RWPE1 (cell line): ENCODE measurements at regions not wholly inside any gene's neighbourhood (a gene's known extent, or its start where the extent isn't known, plus 50 kb on each side); places are given as distances from the start of the nearest gene placed in this dataset.

ENCODE experiments used
- CTCF ChIA-PET: fragments of 350-600 bp; sonication (Branson Sonifier 250); formaldehyde crosslinking; extraction: SDS; loops from one replicate; lab custom pipeline; 2021; lab: Yijun Ruan, JAX
- POLR2A ChIA-PET: fragments of 400-600 bp; formaldehyde crosslinking; extraction: SDS; loops from one replicate; lab custom pipeline; 2020; ENCODE audit warnings: antibody characterized with exemption; ENCODE audit not compliant: low non-redundant PET; lab: Yijun Ruan, JAX
- DNase-seq: peaks from one replicate; pipeline ENCODE4 v3.0.0; 2012; ENCODE audit warnings: low spot score
- H3K27ac ChIP-seq: fragments of 450-650 bp; 2 replicates; pipeline ENCODE4 v1.5.1; 2017
- CTCF ChIP-seq: fragments of 450-650 bp; conservative IDR thresholded peaks from 2 replicates; pipeline ENCODE4 v1.5.1; 2017; ENCODE audit warnings: low read depth, mild to moderate bottlenecking

GRCh38 chr2:7711167-7711566 is 794.0 kb downstream of the RNF144A start:
- POLR2A ChIA-PET, result no interaction called here
- CTCF ChIA-PET, result no interaction called here
- H3K27ac ChIP-seq, result no peak overlapping the region
- TF ChIP-seq CTCF, result no peak
- no peak for DNase-seq

- no peak for TF ChIP-seq CTCF
- POLR2A ChIA-PET, result no interaction called here
- DNase-seq, result no peak
- CTCF ChIA-PET, result no interaction called here
- H3K27ac ChIP-seq, result no peak overlapping the region
Observed at GRCh38 chr2:7719876-7720275, 802.7 kb downstream of the RNF144A start.

GRCh38 chr2:7721413-7721995 is 804.3 kb downstream of the RNF144A start:
- no peak for TF ChIP-seq CTCF
- ChIA-PET POLR2A (no interaction called here), CTCF (interaction anchor here (0.6 kb wide), 1 partner anchor 75 kb away, joined by 3 read pairs; no protein-coding TSS in a partner anchor)
- H3K27ac ChIP-seq, result no peak overlapping the region
- DNase-seq, result no peak

- TF ChIP-seq CTCF, result no peak
- no peak for DNase-seq
- POLR2A ChIA-PET, result no interaction called here
- CTCF ChIA-PET, result no interaction called here
- no peak overlapping the region for H3K27ac ChIP-seq
Observed at GRCh38 chr2:7722212-7722910, 805.1 kb downstream of the RNF144A start.

- no peak for TF ChIP-seq CTCF
- ChIA-PET POLR2A (no interaction called here), CTCF (interaction anchor here (0.7 kb wide), 1 partner anchor 189 kb away, joined by 3 read pairs; no protein-coding TSS in a partner anchor)
- H3K27ac ChIP-seq, result no peak overlapping the region
- no peak for DNase-seq
Observed at GRCh38 chr2:7724336-7724735, 807.1 kb downstream of the RNF144A start.

GRCh38 chr2:7725171-7725849 is 808.1 kb downstream of the RNF144A start:
- DNase-seq, result no peak
- POLR2A ChIA-PET, result no interaction called here
- TF ChIP-seq CTCF, result no peak
- no peak overlapping the region for H3K27ac ChIP-seq
- CTCF ChIA-PET, result interaction anchor here (0.7 kb wide), 1 partner anchor 188 kb away, joined by 3 read pairs; no protein-coding TSS in a partner anchor
